Mesodermal cell (in vitro differentiated cells): ENCODE measurements at regions not wholly inside any gene's neighbourhood (a gene's known extent, or its start where the extent isn't known, plus 50 kb on each side); places are given as distances from the start of the nearest gene placed in this dataset.
A peak's percentile ranks its signal among the peaks of the same experiment; 100 is the strongest.
"Not testable (repeated sequence)": the region's sequence is repeated elsewhere in the genome, so short reads cannot be mapped to it uniquely, and the experiment has no call there.

ENCODE experiments used
- H3K27ac ChIP-seq: 2 replicates; pipeline ENCODE4 v1.7.0; 2013; ENCODE audit warnings: mild to moderate bottlenecking, low read depth, low read length, moderate library complexity; ENCODE audit not compliant: severe bottlenecking
- H3K36me3 ChIP-seq: 2 replicates; pipeline ENCODE4 v1.7.1; 2013; ENCODE audit warnings: mild to moderate bottlenecking, low read length, moderate library complexity; ENCODE audit not compliant: control insufficient read depth, insufficient read depth
- H3K4me1 ChIP-seq: one replicate; pipeline ENCODE4 v1.7.1; 2013; ENCODE audit warnings: mild to moderate bottlenecking, low read length; ENCODE audit not compliant: insufficient read depth, control insufficient read depth, poor library complexity, severe bottlenecking
- H3K4me3 ChIP-seq: 2 replicates; pipeline ENCODE4 v1.7.0; 2013; ENCODE audit warnings: low read length, control low read depth, mild to moderate bottlenecking; ENCODE audit not compliant: insufficient read depth, poor library complexity, severe bottlenecking; ENCODE audit errors: extremely low read depth
- H3K9me3 ChIP-seq: 2 replicates; pipeline ENCODE4 v1.7.1; 2013; ENCODE audit warnings: mild to moderate bottlenecking, low read length, moderate library complexity; ENCODE audit not compliant: control insufficient read depth
- WGBS, 2 experiments: methylation state at CpG; one replicate each; pipeline ENCODE4 v1.1.5; 2013; ENCODE audit warnings: missing lambda C conversion rate in 2 of 2; ENCODE audit not compliant: insufficient coverage in 2 of 2; 5-methylcytosine and 5-hydroxymethylcytosine counted together

GRCh38 chr3:152693521-152694250, 141.2 kb upstream of the P2RY1 start:
- H3K4me3 ChIP-seq, H3K27ac ChIP-seq, H3K36me3 ChIP-seq, H3K9me3 ChIP-seq, H3K4me1 ChIP-seq: not testable (repeated sequence)
- no CpG with 5 or more reads among the region's 1 CpG for WGBS, 2 experiments

GRCh38 chr3:152695840-152696239, 139.1 kb upstream of the P2RY1 start:
- WGBS, 2 experiments: no CpG with 5 or more reads among the region's 1 CpG
- Histone ChIP-seq H3K9me3 (no peaks in the 10 kb centered on the region), H3K36me3 (no peaks in the 10 kb centered on the region), H3K27ac (no peak overlapping the region), H3K4me3 (no peak overlapping the region), H3K4me1 (no peaks in the 10 kb centered on the region)

- Histone ChIP-seq H3K36me3 (no peaks in the 10 kb centered on the region), H3K27ac (no peak overlapping the region), H3K9me3 (no peaks in the 10 kb centered on the region), H3K4me1 (no peaks in the 10 kb centered on the region), H3K4me3 (no peak overlapping the region)
Observed at GRCh38 chr3:152696962-152697361, 138.0 kb upstream of the P2RY1 start.

GRCh38 chr3:152703245-152703890, 131.6 kb upstream of the P2RY1 start:
- no peaks in the 10 kb centered on the region for H3K36me3 ChIP-seq
- H3K4me3 ChIP-seq: no peak overlapping the region
- H3K4me1 ChIP-seq: no peaks in the 10 kb centered on the region
- H3K27ac ChIP-seq: no peak overlapping the region
- no peaks in the 10 kb centered on the region for H3K9me3 ChIP-seq
- WGBS, 2 experiments: no CpG with 5 or more reads among the region's 3 CpGs

GRCh38 chr3:152706991-152707713, 127.8 kb upstream of the P2RY1 start:
- Histone ChIP-seq H3K4me3 (no peak overlapping the region), H3K4me1 (no peaks in the 10 kb centered on the region), H3K9me3 (no peaks in the 10 kb centered on the region), H3K27ac (no peak overlapping the region), H3K36me3 (no peaks in the 10 kb centered on the region)
- 68 to 72% methylated on average over 3 to 4 of the region's 4 CpGs for WGBS, 2 experiments

- Histone ChIP-seq H3K4me3 (no peak overlapping the region), H3K4me1 (no peaks in the 10 kb centered on the region), H3K27ac (no peak overlapping the region), H3K9me3 (no peaks in the 10 kb centered on the region), H3K36me3 (no peaks in the 10 kb centered on the region)
- WGBS, 2 experiments: 95 to 100% methylated on average over 1 to 2 of the region's 3 CpGs
Observed at GRCh38 chr3:152709659-152710058, 125.3 kb upstream of the P2RY1 start.

GRCh38 chr3:152710549-152710948, 124.4 kb upstream of the P2RY1 start:
- H3K9me3 ChIP-seq: no peaks in the 10 kb centered on the region
- H3K36me3 ChIP-seq: no peaks in the 10 kb centered on the region
- no CpG with 5 or more reads among the region's 3 CpGs for WGBS, 2 experiments
- H3K27ac ChIP-seq: no peak overlapping the region
- no peak overlapping the region for H3K4me3 ChIP-seq
- no peaks in the 10 kb centered on the region for H3K4me1 ChIP-seq

GRCh38 chr3:152713989-152714388, 120.9 kb upstream of the P2RY1 start:
- H3K4me3 ChIP-seq: no peak overlapping the region
- H3K36me3 ChIP-seq: no peaks in the 10 kb centered on the region
- H3K27ac ChIP-seq: no peak overlapping the region
- H3K4me1 ChIP-seq: peaks cover 5% of the 10 kb centered on the region
- no peaks in the 10 kb centered on the region for H3K9me3 ChIP-seq

GRCh38 chr3:152714507-152714906, 120.4 kb upstream of the P2RY1 start:
- Histone ChIP-seq H3K4me1 (peaks cover 7% of the 10 kb centered on the region), H3K9me3 (no peaks in the 10 kb centered on the region), H3K27ac (no peak overlapping the region), H3K4me3 (no peak overlapping the region), H3K36me3 (no peaks in the 10 kb centered on the region)

GRCh38 chr3:152717252-152717651, 117.7 kb upstream of the P2RY1 start:
- WGBS, 2 experiments: no CpG with 5 or more reads among the region's 3 CpGs
- peak overlapping the region; percentile 36 for H3K27ac ChIP-seq
- peaks cover 7% of the 10 kb centered on the region for H3K4me1 ChIP-seq
- no peaks in the 10 kb centered on the region for H3K36me3 ChIP-seq
- H3K4me3 ChIP-seq: no peak overlapping the region
- peaks cover 5% of the 10 kb centered on the region for H3K9me3 ChIP-seq

- Histone ChIP-seq H3K4me1 (peaks cover 7% of the 10 kb centered on the region), H3K4me3 (no peak overlapping the region), H3K36me3 (no peaks in the 10 kb centered on the region), H3K27ac (peak overlapping the region; percentile 96), H3K9me3 (peaks cover 5% of the 10 kb centered on the region)
Observed at GRCh38 chr3:152718810-152719209, 116.1 kb upstream of the P2RY1 start.
